B cell (primary cell): ENCODE measurements at regions not wholly inside any gene's neighbourhood (a gene's known extent, or its start where the extent isn't known, plus 50 kb on each side); places are given as distances from the start of the nearest gene placed in this dataset.

ENCODE experiments used
- ATAC-seq: fragments of 200-7000 bp; cut with Tn5 transposase; one replicate; pipeline ENCODE4 v1.10.0; 2021; ENCODE audit warnings: low read depth, mild to moderate bottlenecking, moderate number of reproducible peaks, moderate library complexity
- CTCF ChIA-PET: fragments of 350-600 bp; sonication (Branson Sonifier 250); formaldehyde crosslinking; loops from one replicate; lab custom pipeline; 2021; ENCODE audit warnings: antibody characterized with exemption, inconsistent platforms; lab: Charles Lee
- POLR2A ChIA-PET: fragments of 350-600 bp; sonication (Branson Sonifier 250); formaldehyde crosslinking; loops from one replicate; lab custom pipeline; 2021; ENCODE audit warnings: antibody characterized with exemption; lab: Charles Lee
- DNase-seq: peaks from one replicate; pipeline ENCODE4 v3.0.0; 2013
- H2AFZ ChIP-seq: 2 replicates; pipeline ENCODE4 v1.6.1; 2012; ENCODE audit warnings: mild to moderate bottlenecking, low read depth, low read length; ENCODE audit not compliant: insufficient read depth, poor library complexity, severe bottlenecking
- H3K27ac ChIP-seq, 2 donors: 1 replicate in 1 of 2; 2 replicates in 1 of 2; pipeline ENCODE4 v1.5.1; 2012 to 2013; ENCODE audit warnings: low read length in 2 of 2, mild to moderate bottlenecking in 2 of 2, moderate library complexity in 1 of 2
- H3K27me3 ChIP-seq, 4 experiments: fragments of 200-600 bp in 1 of 4; sonication (generic) in 1 of 4; replicated peaks in 1 of 4; 1 replicate in 2 of 4; 2 replicates in 2 of 4; pipeline versions ENCODE4 v1.6.1 to v1.7.0; 2013 to 2016; ENCODE audit warnings: low read length in 3 of 4, mild to moderate bottlenecking in 2 of 4, mixed read lengths in 1 of 4, moderate library complexity in 1 of 4; ENCODE audit not compliant: insufficient read depth in 4 of 4, control insufficient read depth in 3 of 4; ENCODE audit errors: control extremely low read depth in 1 of 4
- H3K36me3 ChIP-seq, 2 experiments: replicated peaks in 1 of 2; 1 replicate in 1 of 2; 2 replicates in 1 of 2; pipeline versions ENCODE4 v1.6.1 to v1.7.1; 2013; ENCODE audit warnings: low read length in 1 of 2; ENCODE audit not compliant: insufficient read depth in 2 of 2, control insufficient read depth in 1 of 2; ENCODE audit errors: control extremely low read depth in 1 of 2, extremely low read depth in 1 of 2
- H3K4me1 ChIP-seq, 2 donors: fragments of 200-600 bp in 1 of 2; sonication (generic) in 1 of 2; 1 replicate in 1 of 2; 2 replicates in 1 of 2; pipeline versions ENCODE4 v1.5.1 to v1.6.1; 2013 to 2017; ENCODE audit warnings: low read length in 2 of 2; ENCODE audit not compliant: control insufficient read depth in 2 of 2, insufficient read depth in 2 of 2
- H3K4me2 ChIP-seq: replicated peaks from 2 replicates; pipeline ENCODE3; 2012; ENCODE audit warnings: mild to moderate bottlenecking, low read depth, low read length; ENCODE audit not compliant: poor library complexity, severe bottlenecking
- H3K4me3 ChIP-seq, 5 experiments: fragments of 200-600 bp in 1 of 5; sonication (generic) in 1 of 5; 1 replicate in 3 of 5; 2 replicates in 2 of 5; pipeline versions ENCODE4 v1.5.1 to v1.7.0; 2011 to 2016; ENCODE audit warnings: low read length in 4 of 5, mild to moderate bottlenecking in 4 of 5, low read depth in 2 of 5, control low read depth in 1 of 5, moderate library complexity in 1 of 5; ENCODE audit not compliant: insufficient read depth in 1 of 5; ENCODE audit errors: control extremely low read depth in 1 of 5, extremely low read depth in 1 of 5
- H3K79me2 ChIP-seq: fragments of 200-600 bp; sonication (generic); one replicate; pipeline ENCODE4 v1.6.0; 2016; ENCODE audit warnings: low read length; ENCODE audit not compliant: control insufficient read depth, insufficient read depth
- H3K9ac ChIP-seq: fragments of 200-600 bp; sonication (generic); 2 replicates; pipeline ENCODE4 v1.6.1; 2017; ENCODE audit warnings: mild to moderate bottlenecking, low read length, moderate library complexity
- H3K9me3 ChIP-seq, 3 donors: one replicate each; pipeline versions ENCODE4 v1.6.1 to v1.7.1; 2013; ENCODE audit warnings: low read length in 2 of 3; ENCODE audit not compliant: control insufficient read depth in 2 of 3, insufficient read depth in 1 of 3; ENCODE audit errors: control extremely low read depth in 1 of 3
- H4K20me1 ChIP-seq: 2 replicates; pipeline ENCODE4 v1.6.0; 2012; ENCODE audit warnings: mild to moderate bottlenecking, low read length; ENCODE audit not compliant: insufficient read depth, control insufficient read depth, poor library complexity, severe bottlenecking
- H3K27ac Mint-ChIP-seq: one replicate; pipeline ENCODE4 v1.8.0; 2021; ENCODE audit warnings: mixed read lengths
- H3K27me3 Mint-ChIP-seq: one replicate; pipeline ENCODE4 v1.8.0; 2021; ENCODE audit warnings: mixed read lengths
- H3K4me1 Mint-ChIP-seq: one replicate; pipeline ENCODE4 v1.8.0; 2021; ENCODE audit warnings: mixed read lengths
- H3K4me3 Mint-ChIP-seq: one replicate; pipeline ENCODE4 v1.8.0; 2021; ENCODE audit warnings: mixed read lengths
- H3K9me3 Mint-ChIP-seq: one replicate; pipeline ENCODE4 v1.8.0; 2022; ENCODE audit warnings: mixed read lengths; ENCODE audit not compliant: insufficient read depth
- EZH2 ChIP-seq: IDR thresholded peaks from 2 replicates; pipeline ENCODE4 v1.6.1; 2012; ENCODE audit warnings: borderline replicate concordance, low read depth, mild to moderate bottlenecking, moderate library complexity, low read length; ENCODE audit not compliant: insufficient read depth, poor library complexity, severe bottlenecking
- WGBS: methylation state at CpG from one replicate; pipeline ENCODE4 v1.1.5; 2013; ENCODE audit warnings: missing lambda C conversion rate; ENCODE audit not compliant: insufficient coverage; 5-methylcytosine and 5-hydroxymethylcytosine counted together
- intact Hi-C: fragments of 100-400 bp; cut with micrococcal nuclease; formaldehyde crosslinking; loops from one replicate; pipeline ENCODE4 v1.10.0; 2022
- TF ChIP-seq, protein P1 (sequence below): fragments of 200-600 bp; IDR thresholded peaks from one replicate; pipeline ENCODE4 v1.8.0; 2022; ENCODE audit warnings: antibody characterized with exemption, mild to moderate bottlenecking

DNA sequence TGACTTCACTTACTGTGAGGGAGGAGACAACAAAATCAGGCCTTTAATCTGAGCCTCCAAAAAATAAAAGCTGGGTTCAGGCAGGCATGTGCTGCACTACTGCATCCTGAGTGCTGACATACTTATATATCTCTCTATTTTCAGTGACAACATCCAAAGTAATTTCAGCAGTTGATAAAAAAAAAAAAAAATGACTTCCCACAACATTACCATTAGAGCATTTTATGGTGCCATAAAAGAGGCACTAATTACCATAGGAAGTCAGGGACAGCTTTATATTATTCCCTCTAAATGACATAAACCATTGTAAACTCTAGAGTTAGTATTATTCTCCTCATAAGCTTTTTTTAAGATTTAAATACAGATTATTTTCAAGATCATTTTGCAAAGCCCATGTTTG, 346.1 kb downstream of the SLCO4C1 start:
- Histone ChIP-seq H3K4me3 (no peak overlapping the region), H3K36me3 (no peaks in the 10 kb centered on the region), H3K4me1 (no peaks in the 10 kb centered on the region), H3K27ac (no peak overlapping the region), H3K27me3 (no peaks in the 10 kb centered on the region), H3K9me3 (no peaks in the 10 kb centered on the region), H4K20me1 (no peaks in the 10 kb centered on the region), H2AFZ (no peak overlapping the region), H3K79me2 (no peaks in the 10 kb centered on the region), H3K9ac (no peak overlapping the region), H3K4me2 (no peak overlapping the region)
- Mint-ChIP-seq H3K9me3 (no peaks in the 10 kb centered on the region), H3K4me1 (no peaks in the 10 kb centered on the region), H3K27ac (no peak overlapping the region), H3K27me3 (no peaks in the 10 kb centered on the region), H3K4me3 (no peak overlapping the region)
- ChIA-PET CTCF (no interaction called here), POLR2A (no interaction called here)
- no peak for ATAC-seq
- TF ChIP-seq, protein P1, sequence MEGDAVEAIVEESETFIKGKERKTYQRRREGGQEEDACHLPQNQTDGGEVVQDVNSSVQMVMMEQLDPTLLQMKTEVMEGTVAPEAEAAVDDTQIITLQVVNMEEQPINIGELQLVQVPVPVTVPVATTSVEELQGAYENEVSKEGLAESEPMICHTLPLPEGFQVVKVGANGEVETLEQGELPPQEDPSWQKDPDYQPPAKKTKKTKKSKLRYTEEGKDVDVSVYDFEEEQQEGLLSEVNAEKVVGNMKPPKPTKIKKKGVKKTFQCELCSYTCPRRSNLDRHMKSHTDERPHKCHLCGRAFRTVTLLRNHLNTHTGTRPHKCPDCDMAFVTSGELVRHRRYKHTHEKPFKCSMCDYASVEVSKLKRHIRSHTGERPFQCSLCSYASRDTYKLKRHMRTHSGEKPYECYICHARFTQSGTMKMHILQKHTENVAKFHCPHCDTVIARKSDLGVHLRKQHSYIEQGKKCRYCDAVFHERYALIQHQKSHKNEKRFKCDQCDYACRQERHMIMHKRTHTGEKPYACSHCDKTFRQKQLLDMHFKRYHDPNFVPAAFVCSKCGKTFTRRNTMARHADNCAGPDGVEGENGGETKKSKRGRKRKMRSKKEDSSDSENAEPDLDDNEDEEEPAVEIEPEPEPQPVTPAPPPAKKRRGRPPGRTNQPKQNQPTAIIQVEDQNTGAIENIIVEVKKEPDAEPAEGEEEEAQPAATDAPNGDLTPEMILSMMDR = no peak
- TF ChIP-seq EZH2 = no peak
- intact Hi-C loops = no loop called here
- DNase-seq = no peak

DNA sequence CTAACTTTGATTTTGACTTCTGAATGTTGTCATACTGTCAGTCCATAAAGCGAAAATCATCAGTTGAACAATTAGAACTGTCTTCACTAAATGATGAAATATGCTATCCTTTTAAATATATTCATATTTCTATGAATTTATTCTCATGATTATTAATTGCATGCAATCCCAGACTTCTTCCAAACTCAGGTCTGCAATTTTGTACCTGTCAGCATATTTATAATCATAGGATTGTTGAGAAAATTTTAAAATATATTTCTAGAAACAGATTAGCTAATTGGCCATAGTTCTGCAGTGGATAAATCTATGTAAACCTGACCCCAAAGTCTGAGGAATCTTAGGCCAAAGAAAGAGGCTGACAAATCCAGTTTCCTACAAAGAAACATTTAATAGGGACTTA, 347.5 kb downstream of the SLCO4C1 start:
- Histone ChIP-seq H2AFZ (no peak overlapping the region), H3K36me3 (no peaks in the 10 kb centered on the region), H3K27ac (no peak overlapping the region), H3K9me3 (no peaks in the 10 kb centered on the region), H3K4me3 (no peak overlapping the region), H3K4me1 (no peaks in the 10 kb centered on the region), H4K20me1 (no peaks in the 10 kb centered on the region), H3K79me2 (no peaks in the 10 kb centered on the region), H3K4me2 (no peak overlapping the region), H3K9ac (no peak overlapping the region), H3K27me3 (no peaks in the 10 kb centered on the region)
- no peaks in the 10 kb centered on the region for H3K27me3 Mint-ChIP-seq
- H3K4me1 Mint-ChIP-seq = peaks cover 3% of the 10 kb centered on the region
- WGBS = no CpG with 5 or more reads among the region's 1 CpG
- no peak for TF ChIP-seq EZH2
- TF ChIP-seq, protein P1 = no peak
- H3K9me3 Mint-ChIP-seq = no peaks in the 10 kb centered on the region
- no peak for DNase-seq
- no peak overlapping the region for H3K4me3 Mint-ChIP-seq
- no peak overlapping the region for H3K27ac Mint-ChIP-seq
- ATAC-seq = no peak
- intact Hi-C loops = no loop called here
- ChIA-PET CTCF (no interaction called here), POLR2A (no interaction called here)
